GM19463 (cell line): ENCODE measurements at regions not wholly inside any gene's neighbourhood (a gene's known extent, or its start where the extent isn't known, plus 50 kb on each side); places are given as distances from the start of the nearest gene placed in this dataset.
A peak's percentile ranks its signal among the peaks of the same experiment; 100 is the strongest.
"Not testable (repeated sequence)": the region's sequence is repeated elsewhere in the genome, so short reads cannot be mapped to it uniquely, and the experiment has no call there.

Experiments used
- ATAC-seq: cut with Tn5 transposase; IDR thresholded peaks from one replicate; pipeline ENCODE4 v1.9.1; 2021; ENCODE audit warnings: mild to moderate bottlenecking, moderate library complexity; ENCODE audit not compliant: unreplicated experiment

DNA sequence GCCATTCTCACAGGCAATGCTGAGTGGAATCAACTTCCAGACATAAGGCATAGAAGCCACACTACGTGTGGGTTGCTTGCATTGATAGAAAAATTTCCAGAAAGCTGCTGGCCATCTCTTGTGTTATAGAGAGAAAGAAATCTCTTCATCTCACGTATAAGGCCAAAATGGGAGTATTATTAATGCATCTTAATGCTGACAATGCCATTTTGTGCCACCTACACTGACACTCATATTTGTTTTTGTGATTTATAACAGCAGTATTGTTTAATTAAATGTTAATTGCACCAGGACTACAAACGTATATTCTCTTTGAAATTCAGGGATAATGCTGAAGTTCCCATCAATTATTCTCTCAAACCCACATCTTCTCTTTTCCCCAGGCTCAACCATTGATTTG, 56.1 kb upstream of the TMEM132D start:
- ATAC-seq, result no peak

DNA sequence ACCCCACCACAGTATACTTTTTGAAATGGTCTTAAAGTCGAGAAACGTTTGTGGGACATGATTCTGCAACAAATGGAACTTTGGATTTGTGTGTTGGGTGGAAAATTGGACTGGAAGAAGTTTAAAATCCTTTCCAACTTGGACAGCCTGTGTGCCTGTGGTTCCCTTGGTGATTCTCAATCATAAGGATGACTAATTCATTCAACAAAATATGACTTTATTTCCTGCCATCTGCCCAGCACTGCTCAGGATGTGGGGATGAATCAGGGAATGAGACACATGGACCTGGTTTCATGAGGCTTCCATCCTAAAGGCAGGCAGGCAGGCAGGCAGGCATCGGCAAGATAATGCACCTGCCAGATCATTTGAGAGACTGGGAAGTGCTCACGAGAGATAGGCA, 57.3 kb upstream of the TMEM132D start:
- ATAC-seq, result no peak

DNA sequence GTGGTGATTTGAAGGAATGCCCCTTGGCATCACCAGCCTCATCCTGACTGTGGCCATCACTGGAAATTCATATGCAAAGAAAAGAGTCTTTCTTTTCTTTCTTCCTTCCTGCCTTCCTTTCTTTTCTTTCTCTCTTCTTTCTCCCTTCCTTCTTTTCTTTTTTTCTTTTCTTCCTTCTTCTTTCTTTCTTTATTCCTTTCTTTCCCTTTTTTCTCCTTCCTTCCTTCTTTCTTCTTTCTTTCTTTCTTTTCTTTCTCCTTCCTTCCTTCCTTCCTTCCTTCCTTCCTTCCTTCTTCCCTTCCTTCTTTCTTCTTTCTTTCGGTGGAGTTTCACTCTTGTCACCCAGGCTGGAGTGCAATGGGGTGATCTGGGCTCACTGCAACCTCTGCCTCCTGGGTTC, 58.0 kb upstream of the TMEM132D start:
- no peak for ATAC-seq

DNA sequence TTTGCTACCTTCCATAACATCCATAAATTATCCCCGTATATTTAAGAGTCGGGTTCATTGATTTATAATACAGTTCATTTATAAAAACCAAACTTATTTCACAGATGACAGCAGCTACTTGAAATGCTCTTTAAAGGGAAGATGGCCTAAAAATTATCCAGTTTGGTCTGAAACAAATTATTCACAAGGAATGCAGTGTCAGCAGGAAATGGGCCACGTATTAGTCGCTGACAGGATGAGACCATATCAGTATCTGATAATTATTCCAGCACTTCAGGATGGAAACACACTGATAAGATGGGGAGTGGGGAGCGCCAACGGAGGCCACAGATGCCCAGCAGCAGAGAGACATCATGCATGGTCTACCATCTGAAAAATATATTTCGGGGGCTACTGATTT, 60.5 kb upstream of the TMEM132D start:
- ATAC-seq, result no peak

DNA sequence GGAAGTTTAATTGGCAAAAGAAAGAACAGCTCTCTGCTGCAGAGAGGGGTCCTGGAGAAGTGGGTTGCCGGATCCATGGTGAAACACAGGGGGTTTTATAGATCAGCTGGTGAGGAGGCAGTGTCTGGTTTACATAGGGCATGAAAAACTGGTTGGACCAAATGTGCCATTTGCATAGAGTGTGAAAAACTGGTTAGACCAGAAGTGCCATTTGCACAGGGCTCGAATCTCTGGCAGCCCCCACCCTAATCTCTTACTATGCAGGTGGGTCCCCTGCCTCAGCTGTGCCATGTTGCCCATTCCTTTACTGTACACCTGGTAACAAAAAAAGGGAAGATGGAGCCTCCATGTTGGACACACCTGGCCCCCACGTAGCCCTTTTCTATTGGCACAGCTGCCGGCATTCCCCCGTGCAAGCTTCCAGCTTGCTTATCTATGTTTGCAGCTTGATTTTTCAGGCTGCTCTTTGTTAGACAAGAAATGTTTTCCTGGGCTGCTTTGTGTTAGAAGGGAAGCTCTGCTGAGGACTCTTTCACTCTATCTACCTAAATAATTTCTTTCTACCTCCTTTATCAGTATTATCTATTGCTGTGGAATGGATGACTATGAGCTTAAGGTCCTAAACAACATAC, 61.1 kb upstream of the TMEM132D start:
- ATAC-seq, result no peak

DNA sequence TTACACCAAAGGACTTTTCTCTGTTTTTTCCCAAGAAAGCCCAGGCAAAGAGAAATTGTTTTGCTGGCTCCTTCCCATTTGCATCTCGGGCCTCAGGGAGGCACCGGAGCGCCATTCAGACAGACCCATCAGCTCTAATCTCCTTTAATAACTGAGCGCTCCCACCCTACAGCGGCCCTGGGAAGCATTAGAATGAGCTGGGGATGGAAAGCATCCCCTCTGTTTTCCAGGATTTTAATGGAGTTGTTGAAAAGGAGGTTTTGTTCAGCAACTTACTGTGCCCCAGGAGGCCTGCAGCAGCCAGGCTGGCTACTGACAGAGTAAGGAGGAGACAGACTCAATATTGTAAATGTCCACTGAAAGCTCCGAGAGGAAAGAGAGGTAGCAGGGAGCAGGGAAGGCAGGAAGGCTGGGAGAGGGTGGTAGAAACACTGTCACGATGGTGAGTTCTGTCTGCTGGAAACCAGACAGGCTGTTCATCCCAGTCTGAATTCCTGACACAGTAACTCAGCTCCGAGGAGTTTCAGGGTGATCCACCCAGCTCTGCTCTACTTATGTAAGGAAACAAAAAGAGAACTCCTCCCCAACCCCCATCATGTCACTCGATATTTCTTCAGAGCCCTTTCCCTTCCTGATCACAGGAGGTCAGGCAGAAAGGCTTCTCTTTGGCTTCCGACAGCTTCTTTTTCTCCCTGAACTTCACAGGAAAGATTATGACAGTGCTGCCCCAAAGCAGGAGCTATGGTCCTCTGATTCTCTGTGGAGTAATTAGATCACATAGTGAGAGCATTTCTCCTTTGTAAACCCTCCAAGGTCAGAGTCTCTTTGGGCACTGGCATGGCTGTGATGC, 62.5 kb upstream of the TMEM132D start:
- ATAC-seq, result no peak

DNA sequence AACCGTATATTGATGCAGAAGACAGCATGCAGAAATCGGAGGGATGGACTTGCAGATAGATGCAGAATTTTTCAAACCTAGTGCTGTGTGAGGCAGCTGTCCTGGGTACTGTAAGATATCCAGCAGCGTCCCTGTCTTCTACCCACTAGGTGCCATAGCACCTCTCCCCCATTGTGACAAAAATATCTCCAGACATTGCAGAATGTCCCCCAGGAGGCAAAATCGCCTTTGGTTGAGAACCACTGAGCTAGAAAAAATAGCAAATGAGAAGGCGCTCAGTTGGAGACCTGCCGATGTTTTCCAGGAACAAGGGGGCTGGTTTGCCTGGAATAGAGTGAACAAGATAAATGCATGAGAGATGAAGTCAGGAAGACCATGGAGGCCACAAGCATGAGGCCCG, 67.9 kb upstream of the TMEM132D start:
- no peak for ATAC-seq

DNA sequence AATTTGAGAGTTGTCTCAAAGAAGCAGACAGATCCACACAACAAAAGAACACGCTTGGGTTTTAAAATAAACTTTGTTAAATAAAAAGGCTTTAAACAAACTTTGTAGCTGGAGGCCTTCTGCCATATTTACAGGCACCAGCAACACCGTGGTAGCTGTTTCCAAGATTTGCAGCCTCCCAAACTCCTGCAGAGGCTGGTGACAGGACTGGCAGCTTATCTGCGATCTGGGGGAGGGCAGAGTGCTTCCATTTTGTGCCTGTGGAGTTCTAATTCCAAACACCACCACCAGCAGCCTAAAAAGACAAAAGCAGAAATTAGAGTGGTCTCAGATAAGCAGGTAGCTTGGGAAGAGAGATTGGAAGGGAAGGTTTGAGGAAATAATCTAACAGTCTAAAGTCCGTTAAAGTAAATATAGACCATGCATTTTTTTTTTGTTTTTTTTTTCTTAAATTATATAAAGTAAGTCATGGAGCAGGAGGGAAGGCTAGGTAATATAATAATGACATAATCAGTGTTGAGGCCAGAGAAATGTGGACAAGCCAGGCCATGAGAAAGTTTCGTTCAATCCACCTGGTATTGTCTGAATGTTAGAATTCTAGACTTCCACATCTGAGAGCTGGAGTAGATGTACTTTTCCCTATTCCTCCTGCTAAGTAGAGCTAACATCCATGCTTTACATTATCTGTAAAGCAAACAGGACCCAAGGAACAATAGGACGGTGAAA, 69.6 kb upstream of the TMEM132D start:
- ATAC-seq, result no peak

DNA sequence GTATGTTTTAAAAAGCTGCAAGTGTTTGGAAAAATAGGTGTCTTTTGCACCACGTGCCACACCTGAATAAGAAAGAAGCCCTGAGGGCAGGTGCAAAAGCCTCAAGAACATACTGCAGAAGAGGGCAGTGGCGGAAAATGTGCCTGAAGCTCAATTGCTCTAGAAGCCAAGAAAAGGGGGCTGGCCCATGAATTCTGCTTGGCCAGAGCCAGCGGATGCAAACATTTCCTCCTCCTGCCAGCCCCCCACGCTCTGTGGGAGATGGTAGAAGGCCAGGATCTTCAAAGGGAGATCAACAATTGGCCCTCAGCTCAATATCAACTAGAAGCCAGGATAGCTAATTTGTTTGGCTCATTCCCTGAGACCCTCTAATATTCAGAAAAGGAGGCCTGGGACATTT, 80.3 kb upstream of the TMEM132D start:
- no peak for ATAC-seq

DNA sequence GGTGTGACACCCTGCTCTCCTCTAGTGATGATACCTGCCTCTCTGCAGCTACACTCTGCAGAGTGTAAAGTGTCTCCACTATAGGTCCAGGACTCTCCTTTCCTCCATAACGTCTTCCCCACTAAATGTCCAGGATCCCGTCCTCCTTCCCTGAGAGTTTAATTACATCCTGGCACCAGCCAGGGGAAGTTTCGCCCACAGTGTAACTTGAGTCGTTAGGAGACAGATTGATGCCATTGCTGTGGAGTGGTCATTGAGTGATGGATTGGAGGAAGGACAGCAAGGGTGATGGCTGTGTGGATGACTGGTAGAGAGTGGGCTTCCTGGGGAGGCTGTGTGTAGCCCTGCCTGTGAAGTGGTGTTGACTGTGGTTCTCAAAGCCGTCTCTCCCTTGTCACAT, 84.0 kb upstream of the TMEM132D start:
- ATAC-seq, result no peak

DNA sequence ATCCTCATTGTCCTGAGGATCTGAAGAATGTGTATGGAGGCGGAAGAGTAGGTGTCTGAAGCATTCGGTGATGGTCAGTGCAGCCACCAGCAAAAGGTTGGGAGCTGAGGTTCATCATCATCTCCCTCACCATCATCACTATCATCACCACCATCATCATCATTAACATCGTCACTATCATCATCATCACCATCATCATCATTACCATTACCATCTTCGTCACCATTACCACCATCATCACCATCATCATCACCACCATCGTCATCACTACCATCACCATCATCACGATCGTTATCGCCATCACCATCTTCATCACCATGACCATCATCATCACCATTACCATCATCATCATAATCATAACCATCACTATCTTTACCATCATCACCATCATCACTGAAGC, 90.8 kb upstream of the TMEM132D start:
- ATAC-seq, result no peak

DNA sequence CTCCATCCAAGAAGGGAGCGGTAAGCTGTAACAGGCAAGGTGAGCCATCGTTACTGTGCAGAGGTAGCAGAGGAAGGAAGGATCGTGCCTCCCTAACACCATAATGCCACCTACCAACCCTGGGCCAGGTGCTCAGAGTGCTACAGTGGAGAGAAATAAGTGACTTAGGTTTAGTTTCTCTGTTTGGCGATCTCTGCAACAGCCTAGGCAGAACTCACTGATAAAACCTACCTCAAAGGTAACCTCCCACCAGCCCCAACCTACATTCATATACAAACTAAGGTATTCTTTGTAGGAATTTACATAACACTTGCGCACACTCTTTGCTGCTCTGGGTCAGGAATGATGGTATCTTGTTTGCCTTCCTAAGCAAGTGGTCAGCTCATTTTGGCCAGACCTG, 93.4 kb upstream of the TMEM132D start:
- ATAC-seq, result no peak

DNA sequence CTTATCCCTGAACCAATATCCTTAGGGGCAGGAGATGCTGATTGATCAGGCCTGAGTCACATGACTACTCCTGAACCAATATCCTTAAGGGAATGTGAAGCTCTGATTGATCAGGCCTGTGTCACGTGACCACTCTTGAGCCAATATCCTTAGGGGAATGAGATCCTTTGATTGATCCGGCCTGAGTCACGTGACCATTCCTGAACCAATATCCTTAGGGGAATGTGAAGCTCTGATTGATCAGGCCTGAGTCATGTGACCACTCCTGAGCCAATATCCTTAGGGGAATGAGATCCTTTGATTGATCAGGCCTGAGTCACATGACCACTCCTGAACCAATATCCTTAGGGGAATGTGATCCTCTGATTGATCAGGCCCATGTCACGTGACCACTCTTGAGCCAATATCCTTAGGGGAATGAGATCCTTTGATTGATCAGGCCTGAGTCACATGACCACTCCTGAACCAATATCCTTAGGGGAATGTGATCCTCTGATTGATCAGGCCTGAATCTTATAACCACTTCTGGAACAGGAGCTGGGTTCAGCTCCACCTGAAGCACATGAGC, 100.6 kb upstream of the TMEM132D start:
- ATAC-seq, result not testable (repeated sequence)

DNA sequence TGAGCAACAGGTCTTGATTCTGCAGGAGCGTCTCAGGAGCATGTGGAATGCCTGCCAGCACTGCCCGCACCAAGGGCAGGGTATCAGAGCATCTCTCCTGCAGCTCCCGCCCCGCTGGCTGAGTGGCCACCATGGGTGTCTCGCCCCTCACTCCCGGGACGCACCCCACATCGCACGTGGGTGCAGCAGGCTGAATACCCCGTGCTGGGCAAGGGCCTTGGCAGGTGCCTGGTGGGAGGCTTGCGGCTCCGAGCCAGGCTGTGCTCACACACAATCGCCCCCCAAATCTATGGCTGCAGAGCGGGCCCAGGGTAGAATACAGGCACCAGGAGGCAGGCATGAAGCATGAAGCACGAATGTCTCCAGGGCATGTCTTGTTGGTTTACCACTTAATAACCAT, 103.9 kb upstream of the TMEM132D start:
- ATAC-seq, result no peak

DNA sequence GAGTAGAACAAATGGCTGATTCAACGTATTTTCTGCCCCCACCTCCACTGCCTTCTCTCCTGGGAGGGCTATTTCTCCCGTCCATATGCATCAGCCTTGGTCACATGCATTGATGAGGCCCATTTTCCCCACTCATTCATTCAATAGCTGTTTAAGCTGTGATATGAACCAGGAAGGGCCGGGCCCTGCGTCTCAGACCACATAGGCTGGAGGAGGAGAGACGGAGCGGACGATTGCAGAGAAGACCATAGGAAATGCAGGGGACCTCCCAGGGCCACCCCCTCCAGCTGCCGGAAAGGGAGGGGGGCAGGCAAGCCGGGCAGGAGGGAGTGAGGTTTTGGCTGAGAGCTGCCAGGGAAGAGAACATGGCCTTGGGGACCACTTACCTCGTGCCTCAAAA, 104.4 kb upstream of the TMEM132D start:
- ATAC-seq, result no peak

DNA sequence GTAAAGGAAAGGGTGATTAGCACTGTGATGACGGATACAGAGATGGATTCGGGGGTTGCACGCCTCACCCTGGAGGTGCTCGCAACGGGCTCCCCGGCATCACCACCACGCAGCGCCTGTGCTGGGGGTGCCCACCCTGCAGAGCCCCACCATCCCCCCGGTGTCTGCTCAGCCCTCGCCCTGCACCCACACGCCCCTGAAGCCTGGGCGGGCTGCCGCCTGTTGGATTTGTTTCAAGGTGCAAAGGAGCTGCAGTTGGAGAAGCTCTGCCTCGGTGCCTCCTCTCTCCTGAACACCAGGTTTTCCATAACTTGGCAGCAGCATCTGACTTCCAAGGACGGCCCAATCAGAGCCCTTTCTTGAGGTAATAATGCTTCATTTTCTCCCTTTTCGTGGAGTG, 106.1 kb upstream of the TMEM132D start:
- ATAC-seq, result no peak

DNA sequence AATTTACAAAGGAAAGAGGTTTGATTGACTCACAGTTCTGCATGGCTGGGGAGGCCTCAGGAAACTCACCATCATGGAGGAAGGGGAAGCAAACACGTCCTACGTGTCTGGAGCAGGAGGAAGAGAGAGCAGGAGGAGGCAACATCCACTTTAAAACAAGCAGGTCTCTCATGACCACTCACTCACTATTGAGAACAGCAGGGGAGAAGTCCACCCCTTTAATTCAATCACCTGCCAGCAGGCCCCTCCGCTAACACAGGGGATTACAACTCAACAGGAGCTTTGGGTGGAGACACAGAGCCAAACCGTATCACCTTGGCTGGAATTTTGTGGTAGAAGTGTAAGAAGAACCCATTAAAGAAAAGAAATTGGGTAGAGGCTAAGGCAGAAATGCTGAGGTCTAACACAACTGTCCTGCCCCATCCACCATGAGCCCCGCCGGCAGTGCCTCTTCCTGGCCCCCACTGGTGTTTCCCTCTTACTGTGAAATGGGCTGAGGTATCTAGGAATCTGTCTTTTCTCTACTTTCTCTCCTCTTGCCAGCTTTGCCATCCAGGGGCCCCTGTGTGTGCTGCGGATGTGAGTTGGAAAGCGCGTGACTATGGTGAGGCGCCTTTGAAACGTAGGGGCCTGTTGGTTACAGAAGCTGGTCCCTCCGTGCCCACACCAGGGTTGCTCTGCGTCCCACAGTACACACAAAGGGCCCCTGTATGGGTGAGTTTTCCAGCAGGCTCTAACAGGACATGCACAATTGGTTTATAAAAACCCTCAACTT, 108.0 kb upstream of the TMEM132D start:
- no peak for ATAC-seq

DNA sequence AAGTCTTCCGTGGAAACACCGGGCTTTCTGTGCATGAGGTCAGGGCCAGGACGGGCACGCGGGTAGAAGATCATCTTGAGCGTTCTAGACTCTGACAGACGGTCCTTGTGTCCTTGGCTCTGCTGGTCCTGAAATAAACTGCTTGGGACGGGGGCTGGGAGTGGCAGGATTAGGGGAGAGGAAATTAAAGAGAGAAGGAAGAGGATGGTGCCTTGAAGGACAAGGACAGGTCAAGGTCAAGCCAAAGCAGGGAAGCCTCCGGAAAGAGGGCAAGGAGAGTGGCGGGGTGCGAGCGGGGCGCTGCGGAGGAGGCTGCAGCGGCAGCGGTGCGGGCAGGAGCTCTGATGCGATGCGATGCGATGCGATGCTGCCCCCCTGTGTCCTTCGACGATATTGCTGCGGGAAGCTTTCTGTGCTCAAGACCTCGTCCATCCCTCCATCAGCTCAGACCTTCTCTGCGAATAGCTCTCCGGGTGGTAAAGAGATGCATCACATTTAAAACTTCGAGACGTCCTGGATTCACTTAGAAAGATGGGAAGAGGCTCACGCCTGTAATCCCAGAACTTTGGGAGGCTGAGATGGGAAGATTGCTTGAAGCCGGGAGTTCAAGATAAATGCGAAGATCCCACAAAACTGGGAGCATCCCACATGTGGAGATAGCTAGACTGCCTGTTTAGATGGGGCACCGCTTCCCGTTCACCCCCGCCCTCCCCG, 110.1 kb upstream of the TMEM132D start:
- peak; percentile 80 for ATAC-seq

DNA sequence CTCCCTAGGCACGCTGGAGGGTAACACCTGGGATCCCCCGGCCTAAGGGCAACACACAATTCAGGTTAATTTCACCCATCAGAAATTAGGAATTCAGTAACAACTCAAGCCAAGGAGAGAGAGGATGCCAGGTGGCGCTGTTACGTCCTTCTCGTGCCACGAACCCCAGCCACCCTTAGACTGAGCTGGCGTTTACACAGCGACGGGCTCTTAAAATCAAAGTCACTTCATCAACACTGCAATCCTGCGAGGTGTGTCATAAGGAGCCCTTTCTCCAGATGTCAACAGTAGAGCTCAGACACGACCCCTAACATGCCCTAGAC, 110.6 kb upstream of the TMEM132D start:
- no peak for ATAC-seq

DNA sequence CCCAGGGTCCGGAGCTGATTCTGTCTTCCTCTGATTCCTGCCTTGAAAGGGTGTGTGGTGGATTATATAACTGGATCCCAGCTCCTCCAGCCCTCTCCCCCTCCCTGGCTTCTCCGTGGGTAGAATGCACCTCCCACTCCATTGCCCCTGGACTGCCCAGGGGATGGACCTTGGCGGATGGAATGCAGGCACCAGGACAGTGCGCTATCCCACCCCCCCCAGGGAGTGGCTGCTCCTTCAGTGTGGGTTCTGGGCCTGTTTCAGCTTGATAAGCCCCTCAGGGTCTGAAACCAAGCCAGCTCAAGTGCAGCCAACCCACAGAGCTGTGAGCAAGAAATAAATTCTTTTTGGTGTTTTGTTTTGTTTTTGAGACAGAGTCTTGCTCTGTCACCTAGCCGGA, 112.4 kb upstream of the TMEM132D start:
- no peak for ATAC-seq
